PC-3 (cell line): ENCODE measurements at regions not wholly inside any gene's neighbourhood (a gene's known extent, or its start where the extent isn't known, plus 50 kb on each side); places are given as distances from the start of the nearest gene placed in this dataset.

Experiments
- ATAC-seq: fragments of 200-7000 bp; cut with Tn5 transposase; 2 replicates; pipeline ENCODE4 v1.9.1; 2020; ENCODE audit warnings: mild to moderate bottlenecking, moderate library complexity
- BruUV-seq: library from RNA; stranded (reverse); fragments of 400-500 nt; replicated peaks from 2 replicates; lab custom pipeline; 2021; lab: Mats Ljungman, UMichigan
- CTCF ChIA-PET: fragments of 300-600 bp; sonication (Branson Sonifier 250); formaldehyde crosslinking; loops from one replicate; lab custom pipeline; 2022; ENCODE audit warnings: antibody characterized with exemption; lab: Charles Lee
- POLR2A ChIA-PET: fragments of 300-600 bp; sonication (Branson Sonifier 250); formaldehyde crosslinking; loops from one replicate; lab custom pipeline; 2022; ENCODE audit warnings: antibody characterized with exemption; ENCODE audit not compliant: unreplicated experiment; lab: Charles Lee
- DNase-seq: peaks from one replicate; pipeline ENCODE4 v3.0.0-alpha.2; 2015
- H2AFZ ChIP-seq: fragments of 300-600 bp; sonication (generic); 2 replicates; pipeline ENCODE4 v1.6.0; 2016; ENCODE audit warnings: antibody characterized with exemption, low read length
- H3F3A ChIP-seq: fragments of 300-600 bp; sonication (generic); one replicate; pipeline ENCODE4 v1.6.0; 2017; ENCODE audit warnings: antibody characterized with exemption, low read length, control low read depth, mild to moderate bottlenecking; ENCODE audit not compliant: unreplicated experiment
- H3K27ac ChIP-seq: fragments of 300-600 bp; sonication (generic); 2 replicates; pipeline ENCODE4 v1.5.1; 2016; ENCODE audit warnings: mild to moderate bottlenecking, low read length
- H3K27me3 ChIP-seq: fragments of 300-600 bp; sonication (generic); 2 replicates; pipeline ENCODE4 v1.6.1; 2016; ENCODE audit warnings: low read length, mixed read lengths
- H3K36me3 ChIP-seq: fragments of 300-600 bp; sonication (generic); 2 replicates; pipeline ENCODE4 v1.6.1; 2016; ENCODE audit warnings: low read depth, mixed run types, low read length, mixed read lengths
- H3K4me1 ChIP-seq: fragments of 300-600 bp; sonication (generic); 2 replicates; pipeline ENCODE4 v1.5.1; 2016; ENCODE audit warnings: low read length; ENCODE audit not compliant: insufficient read depth
- H3K4me2 ChIP-seq: fragments of 300-600 bp; sonication (generic); 2 replicates; pipeline ENCODE4 v1.6.0; 2016; ENCODE audit warnings: low read length
- H3K4me3 ChIP-seq: fragments of 300-600 bp; sonication (generic); 2 replicates; pipeline ENCODE4 v1.5.1; 2016; ENCODE audit warnings: mild to moderate bottlenecking, low read length, mixed read lengths
- H3K79me2 ChIP-seq: fragments of 300-600 bp; sonication (generic); 2 replicates; pipeline ENCODE4 v1.6.1; 2017; ENCODE audit warnings: low read length, mixed read lengths
- H3K9ac ChIP-seq: fragments of 300-600 bp; sonication (generic); 2 replicates; pipeline ENCODE4 v1.6.0; 2016; ENCODE audit warnings: mild to moderate bottlenecking, low read length
- H3K9me2 ChIP-seq: fragments of 300-600 bp; sonication (generic); replicated peaks from 2 replicates; pipeline ENCODE4 v1.6.1; 2016; ENCODE audit warnings: mixed run types, low read length, mixed read lengths
- H3K9me3 ChIP-seq: fragments of 300-600 bp; sonication (generic); 2 replicates; pipeline ENCODE4 v1.6.1; 2016; ENCODE audit warnings: low read length, mixed read lengths
- H4K20me1 ChIP-seq: fragments of 300-600 bp; sonication (generic); 2 replicates; pipeline ENCODE4 v1.6.1; 2016; ENCODE audit warnings: low read length, mixed read lengths
- EZH2 ChIP-seq: fragments of 300-600 bp; sonication (generic); IDR thresholded peaks from one replicate; pipeline ENCODE4 v1.6.1; 2017; ENCODE audit warnings: antibody characterized with exemption, mild to moderate bottlenecking, low read length; ENCODE audit not compliant: unreplicated experiment
- EZH2phosphoT487 ChIP-seq: fragments of 300-600 bp; sonication (generic); IDR thresholded peaks from 2 replicates; pipeline ENCODE4 v1.6.1; 2018; ENCODE audit warnings: mild to moderate bottlenecking, antibody characterized with exemption, low read length, borderline replicate concordance
- intact Hi-C: fragments of 100-400 bp; cut with micrococcal nuclease; formaldehyde crosslinking; loops from 2 replicates; pipeline ENCODE4 v1.9.0; 2023
- TF ChIP-seq, protein P1 (sequence below): fragments of 300-600 bp; sonication (generic); conservative IDR thresholded peaks from 2 replicates; pipeline ENCODE4 v1.5.1; 2017; ENCODE audit warnings: antibody characterized with exemption, low read depth, mild to moderate bottlenecking, low read length

DNA sequence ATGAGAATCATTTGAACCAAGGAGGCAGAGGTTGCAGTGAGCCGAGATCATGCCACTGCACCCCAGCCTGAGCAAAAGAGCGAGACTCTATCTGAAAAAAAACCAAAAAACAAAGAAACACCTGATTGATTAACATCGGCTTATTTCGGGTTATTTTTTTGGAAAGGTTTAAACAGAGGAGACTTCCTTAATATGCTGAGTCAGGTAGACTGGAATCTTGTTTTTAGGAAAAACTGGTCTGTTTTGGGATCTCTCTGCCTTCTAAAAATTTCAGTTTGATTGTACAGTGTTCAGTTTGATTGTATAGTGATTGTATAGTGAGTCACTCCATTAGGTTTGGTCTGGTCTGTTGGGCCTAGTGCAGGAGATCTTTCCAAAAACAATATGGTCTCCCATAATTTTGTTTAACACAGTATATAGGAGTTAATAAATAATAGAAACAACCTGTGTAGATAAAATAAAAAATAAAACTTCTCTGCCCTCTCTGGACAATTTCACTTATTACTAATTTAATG, 196.3 kb upstream of the CHRM3 start:
- POLR2A ChIA-PET = no interaction called here
- peak; percentile 99 for ATAC-seq
- Histone ChIP-seq H3K4me2 (0 out of 2 replicates have a peak overlapping the region, but pooled peaks have one; percentile 10), H3K4me3 (no peak overlapping the region), H3K9ac (no peak overlapping the region), H2AFZ (peak overlapping the region; percentile 19; the same call in 1 of the 2 replicates), H3K27ac (no peak overlapping the region), H3K4me1 (peaks cover 11% of the 10 kb centered on the region), H3K27me3 (no peaks in the 10 kb centered on the region), H4K20me1 (no peaks in the 10 kb centered on the region), H3K79me2 (no peaks in the 10 kb centered on the region), H3K9me2 (no peaks in the 10 kb centered on the region), H3F3A (no peaks in the 10 kb centered on the region), H3K36me3 (no peaks in the 10 kb centered on the region), H3K9me3 (no peaks in the 10 kb centered on the region)
- TF ChIP-seq, protein P1, sequence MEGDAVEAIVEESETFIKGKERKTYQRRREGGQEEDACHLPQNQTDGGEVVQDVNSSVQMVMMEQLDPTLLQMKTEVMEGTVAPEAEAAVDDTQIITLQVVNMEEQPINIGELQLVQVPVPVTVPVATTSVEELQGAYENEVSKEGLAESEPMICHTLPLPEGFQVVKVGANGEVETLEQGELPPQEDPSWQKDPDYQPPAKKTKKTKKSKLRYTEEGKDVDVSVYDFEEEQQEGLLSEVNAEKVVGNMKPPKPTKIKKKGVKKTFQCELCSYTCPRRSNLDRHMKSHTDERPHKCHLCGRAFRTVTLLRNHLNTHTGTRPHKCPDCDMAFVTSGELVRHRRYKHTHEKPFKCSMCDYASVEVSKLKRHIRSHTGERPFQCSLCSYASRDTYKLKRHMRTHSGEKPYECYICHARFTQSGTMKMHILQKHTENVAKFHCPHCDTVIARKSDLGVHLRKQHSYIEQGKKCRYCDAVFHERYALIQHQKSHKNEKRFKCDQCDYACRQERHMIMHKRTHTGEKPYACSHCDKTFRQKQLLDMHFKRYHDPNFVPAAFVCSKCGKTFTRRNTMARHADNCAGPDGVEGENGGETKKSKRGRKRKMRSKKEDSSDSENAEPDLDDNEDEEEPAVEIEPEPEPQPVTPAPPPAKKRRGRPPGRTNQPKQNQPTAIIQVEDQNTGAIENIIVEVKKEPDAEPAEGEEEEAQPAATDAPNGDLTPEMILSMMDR = no peak
- TF ChIP-seq EZH2 = no peak
- intact Hi-C loops = no loop called here
- CTCF ChIA-PET = no interaction called here
- DNase-seq = peak; percentile 67
- BruUV-seq = no TSS peak

DNA sequence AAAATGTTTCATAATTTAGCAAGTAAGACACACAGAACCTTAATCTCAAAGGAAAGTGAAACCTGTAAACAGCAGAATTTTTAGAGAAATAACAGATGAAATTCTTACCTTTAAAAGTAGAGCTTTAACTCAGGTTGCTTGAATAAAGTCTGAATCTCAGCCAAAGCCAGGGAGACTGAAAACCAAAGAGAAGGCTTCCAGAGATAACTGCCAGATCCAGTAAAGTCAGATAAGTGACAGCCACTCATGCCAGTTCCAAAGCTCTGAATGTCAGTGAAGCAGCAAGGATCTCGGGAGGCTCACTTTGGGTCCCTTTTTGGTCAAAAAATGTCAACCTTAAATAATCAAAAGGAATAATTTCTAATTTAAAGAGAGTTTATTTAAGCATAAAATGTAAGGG, 199.9 kb upstream of the CHRM3 start:
- no peaks in the 10 kb centered on the region for H3K79me2 ChIP-seq
- H3K9ac ChIP-seq = no peak overlapping the region
- H3K4me2 ChIP-seq = no peak overlapping the region
- no peaks in the 10 kb centered on the region for H4K20me1 ChIP-seq
- H3K9me3 ChIP-seq = no peaks in the 10 kb centered on the region
- DNase-seq (no peak), ATAC-seq (no peak)
- no TSS peak for BruUV-seq
- POLR2A ChIA-PET = no interaction called here
- no peak overlapping the region for H3K27ac ChIP-seq
- intact Hi-C loops = no loop called here
- H3K4me3 ChIP-seq = no peak overlapping the region
- H3K9me2 ChIP-seq = 0 out of 2 replicates have a peak, but pooled peaks cover 5% of the 10 kb centered on the region
- no peak overlapping the region for H2AFZ ChIP-seq
- no peaks in the 10 kb centered on the region for H3K27me3 ChIP-seq
- H3K4me1 ChIP-seq = peaks cover 11% of the 10 kb centered on the region
- TF ChIP-seq EZH2 (no peak), EZH2phosphoT487 (no peak)
- TF ChIP-seq, protein P1 = no peak
- H3F3A ChIP-seq = no peaks in the 10 kb centered on the region
- H3K36me3 ChIP-seq = no peaks in the 10 kb centered on the region
- CTCF ChIA-PET = no interaction called here

DNA sequence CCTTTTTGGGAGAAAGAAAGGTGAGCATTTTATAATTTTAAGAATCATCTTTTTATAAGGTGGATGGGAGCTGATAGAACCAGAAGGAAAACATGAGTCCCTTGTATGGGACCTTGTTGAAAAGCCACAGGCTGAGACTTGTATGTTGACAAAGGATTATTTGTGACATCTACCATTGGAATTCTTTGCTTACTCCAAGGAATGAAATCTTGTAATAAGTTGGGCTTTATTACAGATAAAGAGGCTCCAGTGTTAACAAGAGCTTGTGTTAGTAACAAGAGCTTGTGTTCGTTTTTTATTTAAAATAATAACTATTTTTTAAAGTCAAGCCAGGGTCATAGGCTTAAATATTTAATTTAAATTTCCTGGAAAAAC, 201.1 kb upstream of the CHRM3 start:
- DNase-seq (no peak), ATAC-seq (no peak)
- intact Hi-C loops = no loop called here
- no peak overlapping the region for H3K4me3 ChIP-seq
- H3F3A ChIP-seq = no peaks in the 10 kb centered on the region
- CTCF ChIA-PET = no interaction called here
- POLR2A ChIA-PET = no interaction called here
- BruUV-seq = no TSS peak
- H3K9me2 ChIP-seq = 0 out of 2 replicates have a peak, but pooled peaks cover 5% of the 10 kb centered on the region
- no peaks in the 10 kb centered on the region for H3K79me2 ChIP-seq
- no peak overlapping the region for H3K4me2 ChIP-seq
- H2AFZ ChIP-seq = no peak overlapping the region
- TF ChIP-seq EZH2 (no peak), EZH2phosphoT487 (no peak)
- TF ChIP-seq, protein P1 = no peak
- no peaks in the 10 kb centered on the region for H3K36me3 ChIP-seq
- no peaks in the 10 kb centered on the region for H3K27me3 ChIP-seq
- no peak overlapping the region for H3K27ac ChIP-seq
- H3K4me1 ChIP-seq = peaks cover 5% of the 10 kb centered on the region
- no peaks in the 10 kb centered on the region for H4K20me1 ChIP-seq
- no peak overlapping the region for H3K9ac ChIP-seq
- no peaks in the 10 kb centered on the region for H3K9me3 ChIP-seq
